Fibroblast of pulmonary artery (primary cell): ENCODE measurements at regions not wholly inside any gene's neighbourhood (a gene's known extent, or its start where the extent isn't known, plus 50 kb on each side); places are given as distances from the start of the nearest gene placed in this dataset.

ENCODE experiments used
- DNase-seq: peaks from one replicate; pipeline ENCODE4 v3.0.0-alpha.2; 2010; ENCODE audit warnings: low read depth
- H3K4me3 ChIP-seq: replicated peaks from 2 replicates; pipeline ENCODE4 v1.5.1; 2011; ENCODE audit warnings: low read depth, mild to moderate bottlenecking, control low read depth, low read length, moderate library complexity
- TF ChIP-seq, protein P1 (sequence below): IDR thresholded peaks from 2 replicates; pipeline ENCODE4 v1.5.1; 2011; ENCODE audit warnings: mild to moderate bottlenecking, control low read depth, low read length, inconsistent platforms; ENCODE audit errors: missing control alignments

- no peak overlapping the region for H3K4me3 ChIP-seq
- no peak for DNase-seq
- TF ChIP-seq, protein P1, sequence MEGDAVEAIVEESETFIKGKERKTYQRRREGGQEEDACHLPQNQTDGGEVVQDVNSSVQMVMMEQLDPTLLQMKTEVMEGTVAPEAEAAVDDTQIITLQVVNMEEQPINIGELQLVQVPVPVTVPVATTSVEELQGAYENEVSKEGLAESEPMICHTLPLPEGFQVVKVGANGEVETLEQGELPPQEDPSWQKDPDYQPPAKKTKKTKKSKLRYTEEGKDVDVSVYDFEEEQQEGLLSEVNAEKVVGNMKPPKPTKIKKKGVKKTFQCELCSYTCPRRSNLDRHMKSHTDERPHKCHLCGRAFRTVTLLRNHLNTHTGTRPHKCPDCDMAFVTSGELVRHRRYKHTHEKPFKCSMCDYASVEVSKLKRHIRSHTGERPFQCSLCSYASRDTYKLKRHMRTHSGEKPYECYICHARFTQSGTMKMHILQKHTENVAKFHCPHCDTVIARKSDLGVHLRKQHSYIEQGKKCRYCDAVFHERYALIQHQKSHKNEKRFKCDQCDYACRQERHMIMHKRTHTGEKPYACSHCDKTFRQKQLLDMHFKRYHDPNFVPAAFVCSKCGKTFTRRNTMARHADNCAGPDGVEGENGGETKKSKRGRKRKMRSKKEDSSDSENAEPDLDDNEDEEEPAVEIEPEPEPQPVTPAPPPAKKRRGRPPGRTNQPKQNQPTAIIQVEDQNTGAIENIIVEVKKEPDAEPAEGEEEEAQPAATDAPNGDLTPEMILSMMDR: no peak
Observed at GRCh38 chr2:16339206-16339605, 326.4 kb downstream of the CYRIA start.

GRCh38 chr2:16338026-16338425, 327.6 kb downstream of the CYRIA start:
- no peak overlapping the region for H3K4me3 ChIP-seq
- no peak for DNase-seq
- TF ChIP-seq, protein P1: no peak

DNA sequence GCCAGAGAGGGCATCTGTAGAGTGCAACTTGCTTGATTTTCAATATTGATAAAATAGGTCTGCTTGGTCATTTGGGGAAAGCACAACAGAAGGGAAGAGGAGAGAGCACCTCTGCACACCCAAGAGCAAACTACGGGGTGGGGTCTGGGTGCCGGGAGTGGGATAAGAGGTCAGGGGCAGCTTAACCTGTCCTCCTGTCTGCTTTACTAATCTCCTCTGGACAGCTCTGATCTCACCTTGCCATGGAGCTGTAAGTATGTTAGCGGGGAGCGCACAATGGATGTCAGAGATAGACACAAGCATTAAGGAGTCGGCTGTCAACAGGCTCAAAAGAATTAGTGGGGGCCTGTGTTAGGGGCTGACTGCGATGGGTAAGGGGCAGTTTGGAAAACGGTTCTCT, 328.7 kb downstream of the CYRIA start:
- no peak for DNase-seq
- H3K4me3 ChIP-seq: no peak overlapping the region
- TF ChIP-seq, protein P1: no peak

DNA sequence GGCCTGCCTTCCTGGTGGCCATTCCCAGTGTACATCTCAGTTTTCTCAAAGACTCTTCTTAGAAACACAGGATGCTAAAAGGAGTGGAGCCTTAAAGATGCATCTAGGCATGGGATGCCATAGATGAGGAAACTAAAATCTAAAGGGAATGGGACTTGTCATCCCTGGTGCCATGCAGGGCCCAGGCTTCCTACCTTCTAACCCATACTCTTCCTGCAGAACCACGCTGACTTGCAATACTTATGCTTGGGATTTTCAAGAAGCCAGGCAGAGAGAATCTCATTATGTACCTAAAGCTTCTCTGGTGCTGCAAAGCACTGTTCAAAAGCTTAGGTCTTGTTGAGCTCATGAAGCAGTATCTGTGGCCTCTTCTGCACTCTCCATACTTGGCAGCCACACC, 329.1 kb downstream of the CYRIA start:
- no peak overlapping the region for H3K4me3 ChIP-seq
- TF ChIP-seq, protein P1: no peak
- DNase-seq: no peak

DNA sequence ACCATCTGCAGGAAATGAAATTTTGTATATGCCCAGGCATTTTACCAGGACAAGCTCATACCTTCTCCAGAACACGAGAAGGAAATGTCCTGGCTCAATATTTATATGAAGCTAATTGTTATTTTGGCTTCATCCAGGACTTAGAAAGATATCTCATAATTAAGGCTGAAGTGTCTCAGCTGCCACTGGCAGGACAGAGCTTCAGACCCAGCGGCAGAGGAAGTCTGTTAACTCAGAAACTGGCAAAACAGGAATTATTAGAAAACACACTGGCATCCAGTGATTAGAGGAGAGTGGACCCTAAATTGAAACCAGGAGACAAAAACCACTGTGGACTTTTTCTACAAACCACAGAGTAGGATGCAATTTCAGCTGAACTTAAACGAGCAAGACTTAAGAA, 329.7 kb downstream of the CYRIA start:
- TF ChIP-seq, protein P1: no peak

DNA sequence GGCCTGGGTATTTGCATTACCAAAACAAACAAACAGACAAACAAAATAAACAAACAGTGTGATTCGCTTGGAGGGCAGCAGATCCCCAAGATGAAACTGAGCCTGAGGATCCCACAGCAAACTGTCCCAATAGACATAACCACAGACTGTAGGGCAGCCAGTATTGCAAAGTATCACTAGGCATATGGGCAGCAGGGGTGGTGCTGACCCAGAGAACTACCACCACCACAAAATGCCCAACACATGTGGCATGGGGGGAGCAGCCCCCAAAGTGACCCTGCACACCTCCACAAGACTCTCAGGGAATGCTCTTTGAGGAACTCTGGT, 330.1 kb downstream of the CYRIA start:
- H3K4me3 ChIP-seq: no peak overlapping the region
- no peak for DNase-seq
- TF ChIP-seq, protein P1: no peak

More for the DNA sequence above, 329.7 kb downstream of the CYRIA start:
- DNase-seq: no peak
- no peak overlapping the region for H3K4me3 ChIP-seq

DNA sequence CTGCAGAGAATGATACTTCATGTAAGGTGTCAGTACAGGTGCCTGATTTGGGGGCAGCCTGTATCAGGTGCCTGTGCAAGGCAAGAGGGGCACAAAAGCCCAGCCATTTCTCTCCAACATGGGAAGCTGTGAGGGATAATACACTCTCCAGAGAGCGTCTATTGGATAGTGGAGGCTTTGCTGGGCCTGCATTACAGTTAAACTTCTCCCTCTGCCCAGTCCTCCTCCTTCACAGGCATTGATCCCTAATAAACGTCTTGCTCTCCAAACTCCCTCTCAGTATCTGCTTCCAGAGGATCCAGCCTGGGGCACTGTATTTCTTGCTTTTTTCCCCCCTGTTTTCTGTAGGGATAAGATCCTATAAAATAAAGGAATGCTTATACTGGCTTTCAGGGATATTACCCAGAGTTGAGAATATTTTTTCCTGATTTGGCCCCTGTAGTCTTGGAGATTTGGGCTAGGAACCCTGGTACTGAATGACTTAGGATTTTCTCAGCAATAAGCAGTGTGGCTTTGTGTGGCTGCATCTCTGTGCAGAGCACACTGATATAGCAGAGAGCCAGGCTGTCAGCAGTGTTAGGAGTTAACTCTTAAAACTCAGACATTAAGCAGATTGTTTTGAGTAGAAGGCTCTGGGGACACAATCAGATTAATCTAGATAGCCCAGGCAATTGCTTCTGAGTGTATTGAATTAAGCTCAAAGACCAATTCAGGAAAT, 330.6 kb downstream of the CYRIA start:
- H3K4me3 ChIP-seq: no peak overlapping the region
- DNase-seq: no peak
- TF ChIP-seq, protein P1: no peak
